Chondrocyte (in vitro differentiated cells): ENCODE measurements at regions not wholly inside any gene's neighbourhood (a gene's known extent, or its start where the extent isn't known, plus 50 kb on each side); places are given as distances from the start of the nearest gene placed in this dataset.

ENCODE experiments used
- DNase-seq: peaks from one replicate; pipeline ENCODE4 v3.0.0; 2021; ENCODE audit warnings: mixed read lengths, low spot score
- H3K27ac Mint-ChIP-seq: one replicate; pipeline ENCODE4 v1.8.0; 2021; ENCODE audit warnings: mild to moderate bottlenecking, moderate library complexity, mixed read lengths; ENCODE audit not compliant: unreplicated experiment
- H3K27me3 Mint-ChIP-seq: 2 replicates; pipeline ENCODE4 v1.8.0; 2021; ENCODE audit warnings: low read depth, mixed read lengths
- H3K36me3 Mint-ChIP-seq: 2 replicates; pipeline ENCODE4 v1.8.0; 2021; ENCODE audit warnings: low read depth, mixed read lengths
- H3K4me1 Mint-ChIP-seq: 2 replicates; pipeline ENCODE4 v1.8.0; 2021; ENCODE audit warnings: low read depth, mild to moderate bottlenecking, mixed read lengths
- H3K4me3 Mint-ChIP-seq: one replicate; pipeline ENCODE4 v1.8.0; 2021; ENCODE audit warnings: mild to moderate bottlenecking, moderate library complexity, mixed read lengths; ENCODE audit not compliant: unreplicated experiment
- H3K9me3 Mint-ChIP-seq: 2 replicates; pipeline ENCODE4 v1.8.0; 2021; ENCODE audit warnings: low read depth, mixed read lengths
- CTCF ChIP-seq: fragments of 200-600 bp; sonication (generic); IDR thresholded peaks from 2 replicates; pipeline ENCODE4 v1.5.0; 2021; ENCODE audit warnings: antibody characterized with exemption, mild to moderate bottlenecking, moderate library complexity

DNA sequence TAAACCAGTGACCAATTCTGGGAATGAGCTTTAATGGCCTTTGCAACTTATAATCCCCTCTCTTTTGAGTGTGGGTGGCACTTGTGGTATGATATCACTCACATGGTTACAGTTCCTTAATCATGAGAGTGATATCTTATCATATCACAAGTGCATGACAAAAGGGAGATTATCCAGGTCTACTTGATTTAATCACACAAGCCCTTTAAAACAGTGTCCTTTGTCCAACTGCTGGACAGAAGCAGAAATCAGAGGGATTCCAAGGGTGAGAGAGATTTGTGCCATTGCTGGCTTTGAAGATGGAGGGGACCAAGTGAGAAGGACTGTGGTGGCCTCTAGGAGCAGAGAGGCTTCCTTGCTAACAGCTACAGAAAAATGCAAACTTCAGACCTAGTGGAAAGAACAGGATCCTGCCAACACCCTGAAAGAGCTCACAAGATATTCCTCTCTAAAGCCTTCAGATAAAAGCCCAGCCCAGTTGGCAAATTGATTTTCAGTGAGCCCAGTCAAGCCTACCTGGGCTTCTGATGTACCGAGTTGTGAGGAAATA lies 279.0 kb upstream of the TLE4 start:
- Mint-ChIP-seq H3K27me3 (no peaks in the 10 kb centered on the region), H3K9me3 (no peaks in the 10 kb centered on the region), H3K36me3 (no peaks in the 10 kb centered on the region), H3K27ac (no peak overlapping the region), H3K4me3 (no peak overlapping the region), H3K4me1 (no peaks in the 10 kb centered on the region)
- DNase-seq, result no peak
- TF ChIP-seq CTCF, result no peak

- H3K36me3 Mint-ChIP-seq, result no peaks in the 10 kb centered on the region
These were observed 271.7 kb upstream of the TLE4 start for GRCh38 chr9:79300068-79300467.

GRCh38 chr9:79301085-79301484 lies 270.7 kb upstream of the TLE4 start:
- no peak overlapping the region for H3K27ac Mint-ChIP-seq
- H3K27me3 Mint-ChIP-seq, result peaks cover 2% of the 10 kb centered on the region
- no peaks in the 10 kb centered on the region for H3K36me3 Mint-ChIP-seq
- no peaks in the 10 kb centered on the region for H3K9me3 Mint-ChIP-seq
- DNase-seq, result no peak
- TF ChIP-seq CTCF, result no peak
- no peaks in the 10 kb centered on the region for H3K4me1 Mint-ChIP-seq
- H3K4me3 Mint-ChIP-seq, result no peak overlapping the region

More at GRCh38 chr9:79300068-79300467, 271.7 kb upstream of the TLE4 start:
- DNase-seq, result no peak
- no peaks in the 10 kb centered on the region for H3K9me3 Mint-ChIP-seq
- no peak overlapping the region for H3K27ac Mint-ChIP-seq
- H3K4me1 Mint-ChIP-seq, result no peaks in the 10 kb centered on the region
- no peak for TF ChIP-seq CTCF
- no peak overlapping the region for H3K4me3 Mint-ChIP-seq
- H3K27me3 Mint-ChIP-seq, result peaks cover 2% of the 10 kb centered on the region

DNA sequence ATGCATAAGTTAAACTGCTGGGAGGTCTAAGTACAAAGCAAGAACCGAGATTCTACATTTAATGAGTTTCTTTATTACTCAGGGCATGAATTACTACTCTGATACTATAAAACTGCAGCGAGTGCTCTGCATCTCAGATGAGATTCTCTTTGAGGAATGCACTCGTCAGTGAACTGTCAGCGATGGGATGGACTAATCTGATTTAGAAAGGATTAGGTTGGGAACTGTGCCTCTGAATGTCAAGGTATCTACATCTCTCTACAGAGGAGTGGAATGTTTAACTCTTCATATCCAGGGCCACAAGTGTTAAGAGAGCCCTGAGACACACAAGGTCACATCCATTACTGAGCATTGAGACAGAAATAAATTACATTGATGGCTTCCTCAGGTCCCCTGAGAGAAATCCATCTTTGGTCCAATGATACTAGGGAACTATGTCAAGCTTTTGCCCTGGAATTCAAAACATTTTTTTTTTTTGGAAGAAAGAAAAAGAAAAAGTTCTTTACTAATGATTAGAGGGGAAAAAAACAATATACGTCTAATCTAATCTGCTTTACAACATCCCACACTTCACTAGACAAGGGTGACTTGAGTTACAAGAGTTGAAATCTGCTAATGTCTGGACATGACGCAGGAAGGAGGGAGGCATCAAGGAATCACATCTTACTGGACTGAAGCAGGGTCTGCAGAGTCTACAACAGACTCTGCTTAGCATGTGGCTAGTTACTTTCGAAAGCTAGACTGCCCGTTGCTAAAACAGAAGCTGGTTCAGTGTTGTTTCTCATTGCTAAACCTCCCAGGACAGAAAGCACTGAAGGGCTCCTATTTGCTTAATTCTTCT lies 270.0 kb upstream of the TLE4 start:
- no peak for TF ChIP-seq CTCF
- no peak for DNase-seq
- no peaks in the 10 kb centered on the region for H3K4me1 Mint-ChIP-seq
- H3K36me3 Mint-ChIP-seq, result no peaks in the 10 kb centered on the region
- no peak overlapping the region for H3K4me3 Mint-ChIP-seq
- peaks cover 2% of the 10 kb centered on the region for H3K27me3 Mint-ChIP-seq
- no peak overlapping the region for H3K27ac Mint-ChIP-seq
- no peaks in the 10 kb centered on the region for H3K9me3 Mint-ChIP-seq

GRCh38 chr9:79302569-79302968 lies 269.2 kb upstream of the TLE4 start:
- Mint-ChIP-seq H3K9me3 (no peaks in the 10 kb centered on the region), H3K4me3 (no peak overlapping the region), H3K27me3 (peaks cover 2% of the 10 kb centered on the region), H3K4me1 (no peaks in the 10 kb centered on the region), H3K36me3 (no peaks in the 10 kb centered on the region), H3K27ac (no peak overlapping the region)
- no peak for TF ChIP-seq CTCF
- DNase-seq, result no peak
